Endodermal cell (in vitro differentiated cells): ENCODE measurements at regions not wholly inside any gene's neighbourhood (a gene's known extent, or its start where the extent isn't known, plus 50 kb on each side); places are given as distances from the start of the nearest gene placed in this dataset.

Experiments
- DNase-seq: peaks from one replicate; pipeline ENCODE4 v3.0.0-alpha.2; 2017
- H3K27ac ChIP-seq: 2 replicates; pipeline ENCODE4 v1.5.1; 2013; ENCODE audit warnings: mild to moderate bottlenecking, low read depth, low read length, moderate library complexity
- H3K27me3 ChIP-seq: 2 replicates; pipeline ENCODE4 v1.6.1; 2013; ENCODE audit warnings: mild to moderate bottlenecking, low read length, moderate library complexity; ENCODE audit not compliant: insufficient read depth, control insufficient read depth, poor library complexity, severe bottlenecking
- H3K36me3 ChIP-seq: 2 replicates; pipeline ENCODE4 v1.7.0; 2013; ENCODE audit warnings: mild to moderate bottlenecking, low read length, moderate library complexity; ENCODE audit not compliant: control insufficient read depth, insufficient read depth
- H3K4me1 ChIP-seq: one replicate; pipeline ENCODE4 v1.7.0; 2013; ENCODE audit warnings: low read length; ENCODE audit not compliant: control insufficient read depth, insufficient read depth
- H3K4me3 ChIP-seq: 2 replicates; pipeline ENCODE4 v1.5.1; 2013; ENCODE audit warnings: mild to moderate bottlenecking, low read length, moderate library complexity
- H3K9ac ChIP-seq: 2 replicates; pipeline ENCODE4 v1.6.1; 2013; ENCODE audit warnings: mild to moderate bottlenecking, low read length, moderate library complexity; ENCODE audit not compliant: poor library complexity, severe bottlenecking; ENCODE audit errors: extremely low read depth
- H3K9me3 ChIP-seq: 2 replicates; pipeline ENCODE4 v1.6.1; 2013; ENCODE audit warnings: mild to moderate bottlenecking, low read length, moderate library complexity; ENCODE audit not compliant: control insufficient read depth
- H3K27ac Mint-ChIP-seq: 2 replicates; pipeline ENCODE4 v1.8.0; 2020; ENCODE audit warnings: mixed read lengths
- H3K27me3 Mint-ChIP-seq: 2 replicates; pipeline ENCODE4 v1.8.0; 2021; ENCODE audit warnings: mild to moderate bottlenecking, mixed read lengths; ENCODE audit not compliant: insufficient read depth
- H3K36me3 Mint-ChIP-seq: 2 replicates; pipeline ENCODE4 v1.8.0; 2020; ENCODE audit warnings: low read depth, mixed read lengths
- H3K4me1 Mint-ChIP-seq: 2 replicates; pipeline ENCODE4 v1.8.0; 2020; ENCODE audit warnings: mixed read lengths
- H3K4me3 Mint-ChIP-seq: 2 replicates; pipeline ENCODE4 v1.8.0; 2020; ENCODE audit warnings: mild to moderate bottlenecking, moderate library complexity, mixed read lengths
- H3K9me3 Mint-ChIP-seq: 2 replicates; pipeline ENCODE4 v1.8.0; 2020; ENCODE audit warnings: mild to moderate bottlenecking, mixed read lengths
- CTCF ChIP-seq: fragments of 200-600 bp; sonication (generic); conservative IDR thresholded peaks from 2 replicates; pipeline ENCODE4 v1.5.0; 2021; ENCODE audit warnings: antibody characterized with exemption, mild to moderate bottlenecking
- WGBS, 2 experiments: methylation state at CpG; one replicate each; pipeline versions ENCODE4 v1.1.5 to v1.1.7; 2013; ENCODE audit warnings: missing lambda C conversion rate in 2 of 2, mixed read lengths in 1 of 2; ENCODE audit not compliant: insufficient coverage in 1 of 2, insufficient read length in 1 of 2; 5-methylcytosine and 5-hydroxymethylcytosine counted together

- Histone ChIP-seq H3K9ac (no peak overlapping the region), H3K27ac (no peak overlapping the region), H3K4me3 (no peak overlapping the region), H3K36me3 (no peaks in the 10 kb centered on the region), H3K27me3 (no peaks in the 10 kb centered on the region), H3K9me3 (no peaks in the 10 kb centered on the region), H3K4me1 (no peaks in the 10 kb centered on the region)
- Mint-ChIP-seq H3K4me3 (no peak overlapping the region), H3K4me1 (no peaks in the 10 kb centered on the region), H3K9me3 (no peaks in the 10 kb centered on the region), H3K36me3 (no peaks in the 10 kb centered on the region), H3K27ac (no peak overlapping the region), H3K27me3 (no peaks in the 10 kb centered on the region)
- WGBS, 2 experiments = 100% methylated on average over 1 of the region's 1 CpG; no CpG with 5 or more reads in 1 of the 2 experiments
- no peak for TF ChIP-seq CTCF
- DNase-seq = no peak
Observed at GRCh38 chr1:188432427-188432826, 1603.7 kb downstream of the PLA2G4A start.

- Mint-ChIP-seq H3K27ac (no peak overlapping the region), H3K4me3 (no peak overlapping the region), H3K4me1 (no peaks in the 10 kb centered on the region), H3K36me3 (no peaks in the 10 kb centered on the region), H3K27me3 (no peaks in the 10 kb centered on the region), H3K9me3 (no peaks in the 10 kb centered on the region)
- no peak overlapping the region for H3K27ac ChIP-seq
- H3K9me3 ChIP-seq = no peaks in the 10 kb centered on the region
- no peak for DNase-seq
- no peaks in the 10 kb centered on the region for H3K4me1 ChIP-seq
- no peaks in the 10 kb centered on the region for H3K36me3 ChIP-seq
- H3K4me3 ChIP-seq = no peak overlapping the region
- H3K27me3 ChIP-seq = no peaks in the 10 kb centered on the region
- 84 to 100% methylated on average over 1 of the region's 2 CpGs for WGBS, 2 experiments
- no peak for TF ChIP-seq CTCF
- H3K9ac ChIP-seq = no peak overlapping the region
Observed at GRCh38 chr1:188433425-188433824, 1604.7 kb downstream of the PLA2G4A start.

GRCh38 chr1:188444526-188444925, 1615.8 kb downstream of the PLA2G4A start:
- Histone ChIP-seq H3K4me3 (no peak overlapping the region), H3K36me3 (no peaks in the 10 kb centered on the region), H3K4me1 (no peaks in the 10 kb centered on the region), H3K9ac (no peak overlapping the region), H3K9me3 (no peaks in the 10 kb centered on the region), H3K27me3 (no peaks in the 10 kb centered on the region), H3K27ac (no peak overlapping the region)
- Mint-ChIP-seq H3K9me3 (no peaks in the 10 kb centered on the region), H3K4me1 (no peaks in the 10 kb centered on the region), H3K4me3 (no peak overlapping the region), H3K27me3 (no peaks in the 10 kb centered on the region), H3K27ac (no peak overlapping the region), H3K36me3 (no peaks in the 10 kb centered on the region)
- WGBS, 2 experiments = 63% methylated on average over 3 of the region's 3 CpGs; no CpG with 5 or more reads in 1 of the 2 experiments
- no peak for TF ChIP-seq CTCF
- no peak for DNase-seq
